Hepatocyte (in vitro differentiated cells): ENCODE measurements at regions not wholly inside any gene's neighbourhood (a gene's known extent, or its start where the extent isn't known, plus 50 kb on each side); places are given as distances from the start of the nearest gene placed in this dataset.

Experiments
- CTCF ChIP-seq: fragments of 200-600 bp; sonication (generic); IDR thresholded peaks from 2 replicates; pipeline ENCODE4 v1.5.1; 2016; ENCODE audit warnings: antibody characterized with exemption, mild to moderate bottlenecking; ENCODE audit not compliant: poor library complexity
- EZH2 ChIP-seq: fragments of 200-600 bp; sonication (generic); IDR thresholded peaks from 2 replicates; pipeline ENCODE4 v1.6.1; 2016; ENCODE audit warnings: antibody characterized with exemption, mild to moderate bottlenecking, borderline replicate concordance
- EZH2phosphoT487 ChIP-seq: fragments of 200-600 bp; sonication (generic); IDR thresholded peaks from one replicate; pipeline ENCODE4 v1.6.1; 2018; ENCODE audit warnings: antibody characterized with exemption, mild to moderate bottlenecking, low read depth, moderate library complexity; ENCODE audit not compliant: unreplicated experiment, severe bottlenecking

GRCh38 chr7:42603496-42603895 lies 308.4 kb downstream of the C7orf25 start:
- TF ChIP-seq EZH2 (no peak), CTCF (no peak), EZH2phosphoT487 (no peak)
